CD4-positive, alpha-beta T cell treated with Interferon gamma for 1 hour (primary cell): ENCODE measurements at regions not wholly inside any gene's neighbourhood (a gene's known extent, or its start where the extent isn't known, plus 50 kb on each side); places are given as distances from the start of the nearest gene placed in this dataset.
"Not testable (repeated sequence)": the region's sequence is repeated elsewhere in the genome, so short reads cannot be mapped to it uniquely, and the experiment has no call there.

Source experiments
- DNase-seq: peaks from one replicate; pipeline ENCODE4 v3.0.0-alpha.2; 2020

DNA sequence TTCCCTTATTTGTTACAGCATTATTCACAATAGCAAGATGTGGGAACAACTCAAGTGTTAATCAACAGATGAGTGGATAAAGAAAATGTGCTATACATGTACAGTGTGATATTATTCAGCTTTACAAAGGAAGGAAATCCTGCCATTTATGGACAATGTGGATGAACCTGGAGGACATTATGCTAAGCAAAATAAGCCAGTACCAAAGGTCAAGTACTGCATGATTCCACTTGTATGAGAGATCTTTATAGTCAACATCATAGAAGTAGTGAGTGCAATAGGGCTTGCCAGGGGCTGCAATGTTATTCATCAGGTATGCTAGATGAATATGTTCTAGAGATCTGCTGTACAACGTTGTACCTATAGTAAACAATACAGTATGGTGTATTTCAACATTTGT, 138.5 kb upstream of the AGR3 start:
- DNase-seq = no peak

DNA sequence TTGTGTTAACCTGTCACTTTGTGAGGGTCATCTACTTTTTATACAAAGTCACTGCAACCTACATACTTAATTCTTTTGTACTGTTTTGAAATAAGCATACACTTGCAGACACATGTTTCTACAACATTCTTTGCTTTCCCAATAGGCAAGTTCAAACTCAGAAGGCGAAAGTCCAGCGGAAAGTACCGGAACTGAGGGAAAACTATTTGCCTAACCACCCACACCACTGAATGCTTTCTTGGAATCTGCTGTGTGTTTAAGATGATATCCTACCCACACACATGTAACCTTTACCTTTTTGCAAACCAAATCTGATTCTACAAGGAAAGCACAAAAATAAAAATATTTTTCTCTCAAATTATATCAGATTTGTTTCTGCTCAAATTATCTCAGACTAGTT, 139.4 kb upstream of the AGR3 start:
- DNase-seq = no peak

DNA sequence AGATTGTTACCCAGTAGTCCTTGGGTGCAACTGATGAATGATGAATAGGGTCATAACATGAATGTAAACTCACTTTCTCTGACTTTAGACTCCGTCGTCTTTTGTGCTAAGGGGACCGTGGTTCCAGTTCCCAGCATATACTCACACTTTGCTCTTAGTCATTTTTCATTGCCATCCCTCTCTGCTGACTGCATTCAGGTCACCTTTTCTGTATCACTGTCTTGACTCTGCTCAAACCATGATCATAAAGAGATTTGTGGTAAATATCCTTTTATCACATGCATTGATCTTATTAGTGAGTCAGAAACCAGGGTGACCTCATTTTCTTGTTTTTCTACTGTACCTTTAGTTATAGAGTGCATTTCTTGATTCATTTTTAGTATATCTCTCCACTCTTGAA, 141.1 kb upstream of the AGR3 start:
- no peak for DNase-seq

- no peak for DNase-seq
These were observed 144.5 kb upstream of the AGR3 start for GRCh38 chr7:17026269-17026668.

DNA sequence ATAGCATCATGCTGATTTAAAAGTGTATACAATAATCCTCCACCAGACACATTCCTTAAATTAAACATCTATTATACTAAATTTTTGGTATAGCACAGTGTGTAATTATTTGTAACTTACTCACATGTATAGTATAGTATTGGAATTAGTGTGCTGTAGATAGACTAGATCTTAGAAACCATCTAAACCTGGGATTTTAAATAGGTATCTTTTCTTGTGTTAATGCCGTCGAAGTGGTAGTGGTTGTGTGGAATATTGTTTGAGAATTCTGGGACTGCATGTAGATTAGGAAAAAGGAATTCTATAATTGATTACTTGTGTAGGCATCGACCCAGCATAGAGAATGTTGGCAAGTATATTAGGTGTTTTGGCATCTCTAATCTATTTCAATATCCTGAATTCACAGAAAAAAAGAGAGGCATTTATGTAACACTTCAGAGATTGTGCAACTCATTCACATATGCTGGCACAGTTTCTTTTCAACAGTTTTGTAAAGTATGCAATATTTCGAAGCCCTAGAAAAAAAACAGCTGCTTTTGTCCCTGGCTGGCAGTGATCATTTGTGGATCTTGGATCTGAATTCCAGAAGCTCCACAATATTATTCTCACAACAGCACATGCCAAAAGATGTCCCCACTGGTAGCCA, 145.5 kb upstream of the AGR3 start:
- no peak for DNase-seq

DNA sequence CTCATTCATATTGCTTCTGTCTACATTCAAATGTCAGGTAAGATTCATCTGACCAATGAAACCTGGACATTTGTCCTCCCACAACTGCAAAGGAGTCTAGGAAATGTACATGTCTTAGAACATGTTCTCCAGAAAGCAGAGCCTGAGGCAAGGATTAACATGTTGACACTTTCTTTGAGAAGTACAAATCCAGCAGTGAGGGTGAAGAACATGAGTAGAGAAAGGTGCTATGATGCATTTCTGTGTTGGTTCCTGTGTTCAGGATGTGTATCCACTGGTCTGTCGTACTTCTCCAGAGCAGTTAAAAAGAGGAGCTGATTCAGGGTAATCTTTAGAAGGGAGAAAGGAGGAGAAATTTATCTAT, 146.0 kb upstream of the AGR3 start:
- no peak for DNase-seq

- no peak for DNase-seq
These were observed 147.4 kb upstream of the AGR3 start for GRCh38 chr7:17029150-17029549.

DNA sequence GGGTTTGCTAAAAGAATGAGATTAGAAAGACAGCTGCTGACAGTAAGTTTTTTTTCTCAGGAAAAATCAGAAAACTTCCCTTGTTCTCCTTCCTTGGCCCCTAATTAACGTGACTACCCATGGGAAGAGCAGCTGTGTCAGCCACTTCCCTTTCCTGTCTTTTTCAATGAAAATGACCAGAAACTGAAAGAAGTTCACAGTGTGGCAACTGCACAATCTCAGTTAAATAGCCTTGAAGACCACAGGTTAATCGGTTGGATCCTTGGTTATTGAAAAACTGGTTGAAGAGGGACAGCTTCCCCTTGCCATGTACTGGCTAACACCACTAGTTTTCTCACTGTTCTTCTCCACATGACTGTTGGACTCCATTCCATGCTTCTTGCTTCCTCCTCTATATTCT, 148.8 kb upstream of the AGR3 start:
- no peak for DNase-seq

- DNase-seq = no peak
These were observed 150.2 kb upstream of the AGR3 start for GRCh38 chr7:17031906-17032551.

DNA sequence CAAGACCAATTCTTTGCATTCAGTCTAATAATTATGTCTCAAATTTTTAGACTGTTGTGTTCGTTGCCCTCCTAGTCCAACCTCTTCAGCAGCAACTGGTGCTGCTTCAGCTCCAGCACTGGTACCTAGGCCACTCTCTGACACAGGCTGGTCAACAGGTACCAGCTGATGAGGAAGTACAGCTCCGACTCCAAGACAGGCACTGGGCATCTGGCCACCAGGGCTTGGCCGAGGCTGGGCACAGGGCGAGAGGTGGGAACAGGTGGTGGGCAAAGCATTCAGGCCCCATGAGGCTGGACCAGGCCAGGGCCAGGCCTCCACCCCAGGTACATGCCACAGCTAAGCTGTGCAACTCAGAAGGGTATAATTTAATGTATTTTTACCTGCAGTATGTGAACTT, 151.5 kb upstream of the AGR3 start:
- DNase-seq = no peak

DNA sequence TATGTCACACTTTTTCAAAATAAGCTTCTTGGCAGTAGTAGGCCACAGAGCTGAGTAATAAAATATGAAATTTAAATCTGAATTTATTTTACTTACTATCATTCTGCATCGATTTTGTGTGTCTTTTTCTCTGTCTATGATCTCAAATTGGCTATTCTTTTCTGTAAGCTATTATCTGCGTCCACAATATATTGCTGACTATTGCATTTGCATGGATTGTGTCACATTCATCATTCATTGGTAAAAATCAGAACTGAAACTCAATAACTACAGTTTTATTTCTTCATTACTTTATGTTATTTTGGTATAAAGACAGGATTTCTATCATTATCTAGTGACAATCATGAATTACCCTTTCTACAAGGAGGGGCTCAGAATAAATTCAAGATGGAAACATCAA, 154.8 kb upstream of the AGR3 start:
- no peak for DNase-seq

GRCh38 chr7:17037356-17037755, 155.6 kb upstream of the AGR3 start:
- no peak for DNase-seq

GRCh38 chr7:17038160-17038782, 156.5 kb upstream of the AGR3 start:
- no peak for DNase-seq

DNA sequence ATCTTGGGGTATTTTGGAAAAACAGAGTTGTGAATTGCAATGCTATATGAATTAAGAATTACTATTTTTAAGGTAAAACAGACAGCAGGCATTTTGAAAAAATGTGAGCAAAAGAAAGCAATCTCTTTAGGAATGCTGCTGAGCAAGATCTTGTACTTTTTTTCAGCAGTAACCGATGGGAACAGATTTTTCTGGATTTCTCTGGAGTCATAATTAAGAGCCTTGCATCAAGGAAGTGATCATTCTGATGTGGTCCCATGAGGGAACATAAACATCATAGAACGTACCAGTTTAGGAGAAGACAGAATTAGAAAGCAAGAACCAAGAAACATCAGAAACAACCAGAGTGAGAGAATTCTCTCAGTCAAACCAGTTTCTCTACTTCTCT, 157.0 kb upstream of the AGR3 start:
- DNase-seq = no peak

GRCh38 chr7:17039372-17039771, 157.6 kb upstream of the AGR3 start:
- DNase-seq = no peak

DNA sequence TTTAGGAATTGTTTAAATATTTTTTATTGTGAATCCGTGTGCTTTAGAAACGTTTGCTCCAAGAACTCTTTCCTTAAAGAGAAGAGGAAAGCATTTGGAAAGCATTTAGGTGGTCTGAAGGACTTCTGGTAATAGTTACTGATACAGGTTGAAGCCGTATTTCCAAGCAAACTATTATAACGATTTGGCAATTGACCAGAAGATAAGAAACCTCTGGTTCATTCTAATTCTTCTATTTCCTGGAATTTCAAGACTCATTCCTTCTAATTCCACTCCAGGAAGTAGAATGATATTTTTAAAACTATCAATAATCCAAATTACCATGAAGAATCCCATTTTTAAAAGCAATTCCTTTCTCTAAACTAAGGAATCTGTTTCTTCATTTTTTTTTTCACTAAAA, 158.9 kb upstream of the AGR3 start:
- DNase-seq = no peak

GRCh38 chr7:17041324-17041723, 159.5 kb upstream of the AGR3 start:
- no peak for DNase-seq

DNA sequence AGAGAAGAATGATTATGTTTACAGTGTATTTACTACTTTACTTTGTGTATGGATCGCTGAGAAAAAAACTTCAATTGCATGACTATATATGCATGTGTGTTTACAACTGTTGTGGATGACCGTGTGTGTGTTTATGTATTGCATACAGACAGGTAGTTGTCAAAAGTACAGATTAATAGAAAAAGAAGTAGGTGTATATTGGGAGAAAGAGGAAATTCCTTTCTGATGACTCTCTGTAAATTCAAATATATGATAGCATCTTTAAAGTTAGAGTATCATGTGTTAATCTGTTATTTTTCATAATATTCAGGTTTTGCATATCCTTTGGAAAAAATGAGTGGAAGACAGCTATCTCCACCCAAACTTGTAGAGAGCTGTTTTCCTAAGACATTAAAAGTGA, 160.4 kb upstream of the AGR3 start:
- DNase-seq = no peak

DNA sequence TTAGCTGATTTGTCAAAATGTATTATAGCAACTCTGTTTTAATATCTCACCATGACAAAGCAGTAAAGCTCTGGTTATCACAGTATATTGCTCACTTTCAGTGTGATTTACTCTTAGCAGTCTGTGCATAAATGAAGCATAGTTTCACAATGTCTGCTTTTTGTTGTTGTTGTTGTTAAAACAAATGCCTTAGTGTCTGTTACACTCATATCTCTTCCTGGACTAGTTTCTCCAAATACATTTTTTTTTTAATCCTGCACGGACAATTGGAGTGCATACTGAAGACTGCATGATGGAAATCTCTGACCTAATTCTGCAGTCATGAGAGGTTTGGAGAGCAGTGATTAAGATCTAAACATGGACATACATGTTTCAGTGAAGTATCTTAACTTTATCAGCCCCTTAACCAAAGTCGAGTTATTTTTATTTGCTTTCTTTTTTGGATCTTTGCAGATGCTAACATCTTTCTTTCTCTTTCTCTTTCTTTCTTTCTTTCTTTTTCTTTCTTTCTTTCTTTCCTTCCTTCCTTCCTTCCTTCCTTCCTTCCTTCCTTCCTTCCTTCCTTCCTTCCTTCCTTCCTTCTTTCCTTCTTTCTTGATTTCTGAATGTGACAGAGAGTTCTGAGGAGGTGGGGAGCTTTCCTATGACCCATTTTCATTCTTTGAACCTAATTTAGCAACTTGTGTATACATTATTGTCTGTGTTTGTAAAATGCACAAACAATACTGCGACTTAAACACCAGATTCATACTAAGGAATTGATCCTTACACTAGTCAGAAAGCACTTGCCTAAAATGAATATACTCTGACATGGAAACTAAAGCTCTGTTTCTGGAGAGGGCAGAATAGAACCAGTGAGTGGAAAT, 161.5 kb upstream of the AGR3 start:
- no peak for DNase-seq

DNA sequence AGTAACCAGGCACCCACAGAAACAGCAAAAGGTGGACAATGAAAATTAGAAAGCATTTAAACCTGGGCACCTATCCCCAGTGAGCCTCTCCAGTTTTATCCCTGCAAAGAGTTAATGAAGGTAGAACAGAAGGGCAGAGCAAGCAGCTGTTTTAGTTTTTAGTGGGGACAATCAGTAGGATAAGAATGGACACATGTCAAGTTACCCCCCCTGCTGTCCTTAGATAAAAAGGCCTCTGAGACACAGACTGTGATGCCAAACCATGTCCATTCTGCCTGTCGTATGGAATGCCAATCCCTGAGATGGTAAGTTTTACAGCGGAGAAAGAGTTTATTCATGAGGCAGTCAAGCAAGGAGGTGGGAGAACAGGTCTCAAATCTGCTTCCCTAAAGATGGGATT, 162.6 kb upstream of the AGR3 start:
- DNase-seq = no peak

DNA sequence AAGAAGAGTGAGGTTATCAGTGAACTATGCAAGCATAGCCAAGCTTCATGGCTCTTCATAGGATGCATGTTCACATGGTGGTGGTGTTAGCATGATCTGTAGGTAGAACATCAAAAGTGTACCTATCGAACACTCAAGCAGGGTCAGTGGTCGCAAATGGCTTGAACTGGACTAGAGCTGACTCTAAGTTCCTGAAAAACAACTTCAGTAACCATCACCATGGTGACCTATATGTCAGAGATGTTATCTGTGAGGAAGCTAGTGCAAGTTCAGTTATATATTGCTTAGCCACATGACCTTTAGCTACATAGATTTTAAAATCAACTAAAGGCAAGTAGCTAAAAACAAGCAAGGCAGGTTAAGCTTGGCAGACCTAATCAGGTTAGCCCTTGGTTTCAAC, 163.1 kb upstream of the AGR3 start:
- no peak for DNase-seq

DNA sequence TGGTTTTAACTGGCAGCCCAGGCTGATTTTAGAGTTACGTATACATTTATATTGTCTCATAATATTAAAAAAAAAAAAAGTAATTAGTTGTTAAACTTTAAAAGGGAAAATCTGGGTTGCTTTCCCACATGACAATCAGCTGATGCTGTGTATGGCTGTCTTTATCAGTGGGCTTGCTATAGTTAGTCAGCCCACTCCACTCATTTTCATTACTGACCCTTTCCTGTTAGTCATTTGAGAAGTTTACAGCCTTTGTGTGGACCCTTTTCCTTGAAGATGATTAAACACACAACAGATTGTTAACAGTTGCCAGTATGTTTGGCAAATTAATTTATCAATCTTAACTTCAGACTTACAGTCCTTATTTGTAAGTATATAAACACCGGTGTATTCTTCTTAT, 164.5 kb upstream of the AGR3 start:
- no peak for DNase-seq

- DNase-seq = no peak
These were observed 164.9 kb upstream of the AGR3 start for GRCh38 chr7:17046666-17047065.

GRCh38 chr7:17053164-17053563, 171.4 kb upstream of the AGR3 start:
- not testable (repeated sequence) for DNase-seq
